ENCODE measurements at regions not wholly inside any gene's neighbourhood (a gene's known extent, or its start where the extent isn't known, plus 50 kb on each side); places are given as distances from the start of the nearest gene placed in this dataset.

DNA sequence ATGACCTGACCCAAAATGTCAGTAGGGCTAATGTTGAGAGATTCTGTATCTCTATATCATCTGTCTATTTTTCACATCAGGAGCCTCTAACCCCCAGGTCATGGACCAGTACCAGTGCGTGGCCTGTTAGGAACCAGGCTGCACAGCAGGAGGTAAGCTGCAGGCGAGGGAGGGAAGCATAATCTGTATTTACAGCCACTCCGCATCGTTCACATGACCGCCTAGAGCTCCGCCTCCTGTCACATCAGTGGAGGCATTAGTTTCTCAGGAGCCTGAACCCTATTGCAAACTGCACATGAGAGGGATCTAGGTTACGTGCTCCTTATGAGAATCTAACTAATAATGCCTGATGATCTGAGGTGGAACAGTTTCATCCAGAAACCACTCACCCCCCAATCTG is 180.6 kb downstream of the RDH14 start:
- TF ChIP-seq, protein P1, sequence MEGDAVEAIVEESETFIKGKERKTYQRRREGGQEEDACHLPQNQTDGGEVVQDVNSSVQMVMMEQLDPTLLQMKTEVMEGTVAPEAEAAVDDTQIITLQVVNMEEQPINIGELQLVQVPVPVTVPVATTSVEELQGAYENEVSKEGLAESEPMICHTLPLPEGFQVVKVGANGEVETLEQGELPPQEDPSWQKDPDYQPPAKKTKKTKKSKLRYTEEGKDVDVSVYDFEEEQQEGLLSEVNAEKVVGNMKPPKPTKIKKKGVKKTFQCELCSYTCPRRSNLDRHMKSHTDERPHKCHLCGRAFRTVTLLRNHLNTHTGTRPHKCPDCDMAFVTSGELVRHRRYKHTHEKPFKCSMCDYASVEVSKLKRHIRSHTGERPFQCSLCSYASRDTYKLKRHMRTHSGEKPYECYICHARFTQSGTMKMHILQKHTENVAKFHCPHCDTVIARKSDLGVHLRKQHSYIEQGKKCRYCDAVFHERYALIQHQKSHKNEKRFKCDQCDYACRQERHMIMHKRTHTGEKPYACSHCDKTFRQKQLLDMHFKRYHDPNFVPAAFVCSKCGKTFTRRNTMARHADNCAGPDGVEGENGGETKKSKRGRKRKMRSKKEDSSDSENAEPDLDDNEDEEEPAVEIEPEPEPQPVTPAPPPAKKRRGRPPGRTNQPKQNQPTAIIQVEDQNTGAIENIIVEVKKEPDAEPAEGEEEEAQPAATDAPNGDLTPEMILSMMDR (conservative IDR thresholded peaks at IDR 0.05; ENCODE audit: low read depth, low read length): no peak
- TF ChIP-seq POLR2A (IDR thresholded peaks at IDR 0.05; ENCODE audit: low read depth, low read length): no peak
- TF ChIP-seq SMC3 (IDR thresholded peaks at IDR 0.05; ENCODE audit: low read depth, low read length): no peak
- no peak for TF ChIP-seq RAD21 (IDR thresholded peaks at IDR 0.05; ENCODE audit: low read length)
- TF ChIP-seq, protein P2, sequence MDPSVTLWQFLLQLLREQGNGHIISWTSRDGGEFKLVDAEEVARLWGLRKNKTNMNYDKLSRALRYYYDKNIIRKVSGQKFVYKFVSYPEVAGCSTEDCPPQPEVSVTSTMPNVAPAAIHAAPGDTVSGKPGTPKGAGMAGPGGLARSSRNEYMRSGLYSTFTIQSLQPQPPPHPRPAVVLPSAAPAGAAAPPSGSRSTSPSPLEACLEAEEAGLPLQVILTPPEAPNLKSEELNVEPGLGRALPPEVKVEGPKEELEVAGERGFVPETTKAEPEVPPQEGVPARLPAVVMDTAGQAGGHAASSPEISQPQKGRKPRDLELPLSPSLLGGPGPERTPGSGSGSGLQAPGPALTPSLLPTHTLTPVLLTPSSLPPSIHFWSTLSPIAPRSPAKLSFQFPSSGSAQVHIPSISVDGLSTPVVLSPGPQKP (IDR thresholded peaks at IDR 0.05; ENCODE audit: borderline replicate concordance, low read depth, low read length): no peak
- no peak for TF ChIP-seq FOS (IDR thresholded peaks at IDR 0.05; ENCODE audit: low read depth, low read length)
- TF ChIP-seq RFX5 (IDR thresholded peaks at IDR 0.05; ENCODE audit: low read depth, low read length): no peak
- TF ChIP-seq MAFK (IDR thresholded peaks at IDR 0.05; ENCODE audit: low read depth, low read length): no peak
- TF ChIP-seq MAZ (IDR thresholded peaks at IDR 0.05; ENCODE audit: borderline replicate concordance, low read depth, low read length): no peak

Measured in IMR-90 (cell line).